Retinal pigment epithelial cell (primary cell): ENCODE measurements at regions not wholly inside any gene's neighbourhood (a gene's known extent, or its start where the extent isn't known, plus 50 kb on each side); places are given as distances from the start of the nearest gene placed in this dataset.

Source experiments
- DNase-seq: peaks from one replicate; pipeline ENCODE4 v3.0.0-alpha.2; 2010; ENCODE audit warnings: low read depth
- H3K4me3 ChIP-seq: 2 replicates; pipeline ENCODE4 v1.5.1; 2011; ENCODE audit warnings: mild to moderate bottlenecking, low read length, control low read depth, moderate library complexity
- CTCF ChIP-seq: conservative IDR thresholded peaks from 2 replicates; pipeline ENCODE4 v1.5.1; 2011; ENCODE audit warnings: low read depth, low read length, control low read depth, inconsistent platforms

GRCh38 chr4:162954976-162955375 is 211.7 kb downstream of the NAF1 start:
- DNase-seq: no peak
- no peak for TF ChIP-seq CTCF
- no peak overlapping the region for H3K4me3 ChIP-seq

- TF ChIP-seq CTCF: no peak
- DNase-seq: no peak
- H3K4me3 ChIP-seq: no peak overlapping the region
These were observed 214.5 kb downstream of the NAF1 start for GRCh38 chr4:162952232-162952631.

GRCh38 chr4:162945713-162946112 is 221.0 kb downstream of the NAF1 start:
- TF ChIP-seq CTCF: no peak
- no peak for DNase-seq
- no peak overlapping the region for H3K4me3 ChIP-seq

GRCh38 chr4:162943263-162943662 is 223.4 kb downstream of the NAF1 start:
- TF ChIP-seq CTCF: peak; percentile 31
- no peak overlapping the region for H3K4me3 ChIP-seq
- no peak for DNase-seq

- no peak for DNase-seq
- H3K4me3 ChIP-seq: no peak overlapping the region
- TF ChIP-seq CTCF: no peak
These were observed 227.8 kb downstream of the NAF1 start for GRCh38 chr4:162938738-162939485.

GRCh38 chr4:162935214-162935613 is 231.5 kb downstream of the NAF1 start:
- H3K4me3 ChIP-seq: no peak overlapping the region
- DNase-seq: no peak
- no peak for TF ChIP-seq CTCF

GRCh38 chr4:162931286-162931685 is 235.4 kb downstream of the NAF1 start:
- no peak for DNase-seq
- no peak overlapping the region for H3K4me3 ChIP-seq
- TF ChIP-seq CTCF: no peak
